PC-9 (cell line): ENCODE measurements at regions not wholly inside any gene's neighbourhood (a gene's known extent, or its start where the extent isn't known, plus 50 kb on each side); places are given as distances from the start of the nearest gene placed in this dataset.

ENCODE experiments used
- CTCF ChIP-seq: fragments of 200-600 bp; sonication (generic); conservative IDR thresholded peaks from 2 replicates; pipeline ENCODE4 v1.6.1; 2017; ENCODE audit warnings: mixed run types, antibody characterized with exemption, mild to moderate bottlenecking, moderate library complexity
- EZH2 ChIP-seq: fragments of 200-600 bp; sonication (generic); IDR thresholded peaks from 2 replicates; pipeline ENCODE4 v1.8.0; 2017; ENCODE audit warnings: antibody characterized with exemption, low read depth

- no peak for TF ChIP-seq CTCF
- no peak for TF ChIP-seq EZH2
These were observed 179.9 kb upstream of the NAMPT start for GRCh38 chr7:106464651-106465050.
